Tibial nerve (tissue), 4 donors: ENCODE measurements at regions not wholly inside any gene's neighbourhood (a gene's known extent, or its start where the extent isn't known, plus 50 kb on each side); places are given as distances from the start of the nearest gene placed in this dataset.
"Not testable (repeated sequence)": the region's sequence is repeated elsewhere in the genome, so short reads cannot be mapped to it uniquely, and the experiment has no call there.

ENCODE experiments used
- DNase-seq, 2 donors: peaks; one replicate each; pipeline ENCODE4 v3.0.0-alpha.2; 2019; ENCODE audit warnings: low spot score in 2 of 2
- H3K27ac ChIP-seq, 4 donors: fragments of 200-600 bp; sonication (generic) in 3 of 4; one replicate each; pipeline ENCODE4 v1.5.1; 2017 to 2019; ENCODE audit warnings: mild to moderate bottlenecking in 1 of 4
- H3K27me3 ChIP-seq, 2 donors: fragments of 200-600 bp; sonication (generic) in 1 of 2; one replicate each; pipeline versions ENCODE4 v1.5.1 to v1.6.0; 2017 to 2019
- H3K36me3 ChIP-seq, 3 donors: fragments of 200-600 bp; sonication (generic); one replicate each; pipeline ENCODE4 v1.5.1; 2018 to 2019
- H3K4me1 ChIP-seq, 4 donors: fragments of 200-600 bp; sonication (generic) in 3 of 4; one replicate each; pipeline ENCODE4 v1.5.1; 2017 to 2019
- H3K4me3 ChIP-seq, 4 donors: fragments of 200-600 bp; sonication (generic) in 3 of 4; one replicate each; pipeline ENCODE4 v1.5.1; 2017 to 2019; ENCODE audit warnings: mild to moderate bottlenecking in 1 of 4, moderate library complexity in 1 of 4
- H3K9me3 ChIP-seq, 4 donors: fragments of 200-600 bp; sonication (generic) in 3 of 4; one replicate each; pipeline ENCODE4 v1.5.1; 2017 to 2019
- EP300 ChIP-seq, 2 donors: sonication (generic); formaldehyde crosslinking; IDR thresholded peaks; one replicate each; pipeline ENCODE4 v1.6.1; 2017; ENCODE audit warnings: antibody characterized with exemption in 2 of 2, mild to moderate bottlenecking in 1 of 2
- POLR2A ChIP-seq, 2 donors: fragments of 450-650 bp; IDR thresholded peaks; one replicate each; pipeline ENCODE4 v1.6.1; 2017; ENCODE audit warnings: antibody characterized with exemption in 2 of 2, mild to moderate bottlenecking in 2 of 2, moderate library complexity in 2 of 2
- WGBS, 2 donors: methylation state at CpG; one replicate each; pipeline ENCODE4 v1.1.5; 2018; 5-methylcytosine and 5-hydroxymethylcytosine counted together
- TF ChIP-seq, protein P1 (sequence below), 5 experiments: fragments of 200-600 bp in 3 of 5; fragments of 450-650 bp in 2 of 5; sonication (generic) in 3 of 5; IDR thresholded peaks; one replicate each; pipeline ENCODE4 v1.5.1; 2016 to 2019; ENCODE audit warnings: antibody characterized with exemption in 5 of 5, mild to moderate bottlenecking in 3 of 5, moderate library complexity in 2 of 5

GRCh38 chr16:34014841-34015820, 555.7 kb downstream of the TP53TG3F start:
- H3K9me3 ChIP-seq = peaks cover 0 to 27% (median 0%) of the 10 kb centered on the region in 4 donors
- DNase-seq, H3K27me3 ChIP-seq, H3K36me3 ChIP-seq, H3K4me1 ChIP-seq, H3K27ac ChIP-seq, H3K4me3 ChIP-seq: not testable (repeated sequence)
- 58 to 63% methylated on average over 59 to 83 of the region's 83 CpGs for WGBS, 2 donors

DNA sequence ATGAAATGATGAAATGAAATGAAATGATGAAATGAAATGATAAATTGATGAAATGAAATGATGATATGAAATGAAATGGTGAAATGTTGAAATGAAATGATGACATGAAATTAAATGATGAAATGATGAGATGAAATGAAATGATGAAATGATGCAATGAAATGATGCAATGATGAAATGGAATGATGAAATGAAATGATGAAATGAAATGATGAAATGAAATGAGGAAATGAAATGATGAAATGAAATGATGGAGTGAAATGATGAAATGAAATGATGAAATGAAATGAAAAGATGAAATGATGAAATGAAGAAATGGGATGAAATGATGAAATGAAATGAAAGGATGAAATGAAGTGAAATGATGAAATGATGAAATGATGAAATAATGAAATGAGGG, 558.9 kb downstream of the TP53TG3F start:
- not testable (repeated sequence) for H3K4me1 ChIP-seq, H3K4me3 ChIP-seq, DNase-seq, H3K27me3 ChIP-seq, H3K36me3 ChIP-seq, H3K27ac ChIP-seq
- peaks cover 0 to 27% (median 0%) of the 10 kb centered on the region in 4 donors for H3K9me3 ChIP-seq

DNA sequence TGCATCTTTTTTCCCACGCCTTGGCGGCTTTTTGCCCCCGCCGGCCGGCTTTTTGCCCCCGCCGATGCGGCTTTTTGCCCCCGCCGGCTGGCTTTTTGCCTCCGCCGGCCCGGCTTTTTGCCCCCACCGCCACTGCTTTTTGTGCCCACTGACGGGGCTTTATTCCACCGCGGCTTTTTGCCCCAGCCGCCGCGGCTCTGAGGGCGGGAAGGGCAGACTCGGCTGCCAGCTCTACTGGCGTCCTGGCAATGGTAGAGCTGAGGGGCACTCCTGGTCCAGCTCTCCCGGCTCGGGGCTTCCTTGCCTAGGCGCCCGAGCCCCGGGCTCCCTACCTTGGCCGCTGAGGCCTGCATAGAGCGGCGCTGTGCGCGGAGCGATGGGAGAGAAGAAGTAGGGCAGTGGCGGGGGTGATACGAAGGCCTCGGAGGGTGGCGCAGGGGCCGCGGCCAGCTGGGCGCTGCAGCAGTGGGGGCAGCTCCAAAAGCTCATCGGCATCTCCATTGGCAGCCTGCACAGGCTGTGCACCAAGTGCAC, 591.4 kb downstream of the TP53TG3F start:
- Histone ChIP-seq H3K4me1 (no peaks in the 10 kb centered on the region), H3K27ac (no peak overlapping the region), H3K27me3 (no peaks in the 10 kb centered on the region), H3K9me3 (peaks cover 0 to 29% (median 0%) of the 10 kb centered on the region in 4 donors), H3K4me3 (no peak overlapping the region), H3K36me3 (no peaks in the 10 kb centered on the region)
- 62 to 73% methylated on average over 42 of the region's 42 CpGs for whole genome bisulfite sequencing, 2 donors
- TF ChIP-seq EP300 (IDR thresholded peaks at IDR 0.05) (no peak), POLR2A (IDR thresholded peaks at IDR 0.05) (no peak)
- TF ChIP-seq, protein P1, sequence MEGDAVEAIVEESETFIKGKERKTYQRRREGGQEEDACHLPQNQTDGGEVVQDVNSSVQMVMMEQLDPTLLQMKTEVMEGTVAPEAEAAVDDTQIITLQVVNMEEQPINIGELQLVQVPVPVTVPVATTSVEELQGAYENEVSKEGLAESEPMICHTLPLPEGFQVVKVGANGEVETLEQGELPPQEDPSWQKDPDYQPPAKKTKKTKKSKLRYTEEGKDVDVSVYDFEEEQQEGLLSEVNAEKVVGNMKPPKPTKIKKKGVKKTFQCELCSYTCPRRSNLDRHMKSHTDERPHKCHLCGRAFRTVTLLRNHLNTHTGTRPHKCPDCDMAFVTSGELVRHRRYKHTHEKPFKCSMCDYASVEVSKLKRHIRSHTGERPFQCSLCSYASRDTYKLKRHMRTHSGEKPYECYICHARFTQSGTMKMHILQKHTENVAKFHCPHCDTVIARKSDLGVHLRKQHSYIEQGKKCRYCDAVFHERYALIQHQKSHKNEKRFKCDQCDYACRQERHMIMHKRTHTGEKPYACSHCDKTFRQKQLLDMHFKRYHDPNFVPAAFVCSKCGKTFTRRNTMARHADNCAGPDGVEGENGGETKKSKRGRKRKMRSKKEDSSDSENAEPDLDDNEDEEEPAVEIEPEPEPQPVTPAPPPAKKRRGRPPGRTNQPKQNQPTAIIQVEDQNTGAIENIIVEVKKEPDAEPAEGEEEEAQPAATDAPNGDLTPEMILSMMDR (IDR thresholded peaks at IDR 0.05) = no peak
- DNase-seq = no peak

DNA sequence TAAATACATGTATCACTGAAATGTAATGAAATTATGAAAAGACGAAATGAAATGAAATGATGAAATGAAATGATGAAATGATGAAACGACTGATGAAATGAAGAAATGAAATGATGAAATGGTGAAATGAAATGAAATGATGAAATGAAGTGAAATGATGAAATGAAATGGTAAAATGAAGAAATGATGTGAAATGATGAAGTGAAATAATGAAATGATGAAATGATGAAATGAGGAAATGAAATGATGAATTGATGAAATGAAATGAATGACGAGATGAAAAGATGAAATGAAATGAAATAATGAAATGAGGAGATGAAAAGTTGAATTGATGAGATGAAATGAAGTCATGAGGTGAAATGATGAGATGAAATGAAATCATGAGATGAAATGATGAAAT, 594.7 kb downstream of the TP53TG3F start:
- no peaks in the 10 kb centered on the region for H3K4me1 ChIP-seq
- no peak overlapping the region for H3K4me3 ChIP-seq
- H3K27me3 ChIP-seq = no peaks in the 10 kb centered on the region
- WGBS, 2 donors = 62 to 67% methylated on average over 3 of the region's 3 CpGs
- peaks cover 0 to 29% (median 0%) of the 10 kb centered on the region in 4 donors for H3K9me3 ChIP-seq
- TF ChIP-seq POLR2A (IDR thresholded peaks at IDR 0.05) (no peak), EP300 (IDR thresholded peaks at IDR 0.05) (no peak)
- TF ChIP-seq, protein P1 (IDR thresholded peaks at IDR 0.05) = no peak
- no peaks in the 10 kb centered on the region for H3K36me3 ChIP-seq
- H3K27ac ChIP-seq = no peak overlapping the region
- no peak for DNase-seq

- Histone ChIP-seq H3K36me3 (no peaks in the 10 kb centered on the region), H3K4me3 (no peak overlapping the region), H3K27ac (no peak overlapping the region), H3K9me3 (peaks cover 0 to 29% (median 0%) of the 10 kb centered on the region in 4 donors), H3K27me3 (no peaks in the 10 kb centered on the region), H3K4me1 (no peaks in the 10 kb centered on the region)
- no peak for DNase-seq
- TF ChIP-seq EP300 (IDR thresholded peaks at IDR 0.05) = no peak
- TF ChIP-seq POLR2A (IDR thresholded peaks at IDR 0.05) = no peak
- TF ChIP-seq, protein P1 (IDR thresholded peaks at IDR 0.05) = no peak
- 55 to 61% methylated on average over 4 of the region's 4 CpGs for WGBS, 2 donors
Observed at GRCh38 chr16:34054969-34055368, 595.6 kb downstream of the TP53TG3F start.

GRCh38 chr16:34062620-34063253, 603.3 kb downstream of the TP53TG3F start:
- H3K27me3 ChIP-seq, DNase-seq, H3K27ac ChIP-seq, H3K36me3 ChIP-seq, H3K4me3 ChIP-seq, H3K4me1 ChIP-seq: not testable (repeated sequence)
- WGBS, 2 donors = 51 to 62% methylated on average over 4 of the region's 4 CpGs
- peaks cover 0 to 40% (median 1%) of the 10 kb centered on the region in 4 donors for H3K9me3 ChIP-seq

DNA sequence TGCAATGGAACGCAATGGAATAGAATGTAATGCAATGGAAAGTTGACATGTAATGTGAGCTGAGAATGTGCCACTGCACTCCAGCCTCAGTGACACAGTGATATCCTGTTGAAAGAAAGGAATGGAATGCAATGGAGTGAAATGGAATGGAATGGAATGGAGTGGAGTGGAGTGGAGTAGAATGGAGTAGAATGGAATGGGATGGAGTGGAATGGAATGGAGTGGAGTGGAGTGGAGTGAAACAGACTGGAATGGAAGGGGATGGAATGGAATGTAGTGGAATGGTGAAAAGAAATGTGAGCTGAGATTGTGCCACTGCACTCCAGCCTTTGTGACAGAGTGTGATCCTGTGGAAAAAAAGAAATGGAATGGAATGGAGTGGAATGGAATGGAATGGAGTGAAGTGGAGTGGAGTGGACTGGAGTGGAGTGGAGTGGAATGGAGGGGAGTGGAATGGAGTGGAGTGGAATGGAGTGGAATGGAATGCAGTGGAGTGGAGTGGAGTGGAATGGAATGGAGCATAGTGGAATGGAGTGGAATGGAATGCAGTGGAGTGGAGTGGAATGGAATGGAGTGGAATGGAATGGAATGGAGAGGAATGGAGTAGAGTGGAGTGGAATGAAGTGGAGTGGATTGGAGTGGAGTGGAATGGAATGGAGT, 604.2 kb downstream of the TP53TG3F start:
- H3K4me3 ChIP-seq, DNase-seq, H3K27ac ChIP-seq, H3K36me3 ChIP-seq, H3K27me3 ChIP-seq, H3K4me1 ChIP-seq: not testable (repeated sequence)
- 49 to 51% methylated on average over 1 of the region's 1 CpG for WGBS, 2 donors
- peaks cover 0 to 45% (median 1%) of the 10 kb centered on the region in 4 donors for H3K9me3 ChIP-seq

DNA sequence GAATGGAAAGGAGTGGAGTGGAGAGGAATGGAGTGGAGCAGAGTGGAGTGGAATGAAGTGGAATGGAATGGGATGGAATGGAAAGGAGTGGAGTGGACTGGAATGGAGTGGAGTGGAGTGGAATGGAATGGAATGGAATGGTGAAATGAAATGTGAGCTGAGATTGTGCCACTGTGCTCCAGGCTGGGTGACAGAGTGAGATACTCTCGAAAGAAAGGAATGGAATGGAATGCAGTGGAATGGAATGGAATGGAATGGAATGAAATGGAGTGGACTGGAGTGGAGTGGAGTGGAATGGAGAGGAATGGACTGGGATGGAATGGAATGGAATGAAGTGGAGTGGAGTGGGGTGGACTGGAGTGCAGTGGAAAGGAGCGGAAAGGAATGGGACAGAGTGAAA, 605.2 kb downstream of the TP53TG3F start:
- not testable (repeated sequence) for H3K27me3 ChIP-seq, DNase-seq, H3K36me3 ChIP-seq, H3K27ac ChIP-seq, H3K4me1 ChIP-seq, H3K4me3 ChIP-seq
- 66 to 69% methylated on average over 2 of the region's 2 CpGs for WGBS, 2 donors
- peaks cover 0 to 55% (median 1%) of the 10 kb centered on the region in 4 donors for H3K9me3 ChIP-seq

DNA sequence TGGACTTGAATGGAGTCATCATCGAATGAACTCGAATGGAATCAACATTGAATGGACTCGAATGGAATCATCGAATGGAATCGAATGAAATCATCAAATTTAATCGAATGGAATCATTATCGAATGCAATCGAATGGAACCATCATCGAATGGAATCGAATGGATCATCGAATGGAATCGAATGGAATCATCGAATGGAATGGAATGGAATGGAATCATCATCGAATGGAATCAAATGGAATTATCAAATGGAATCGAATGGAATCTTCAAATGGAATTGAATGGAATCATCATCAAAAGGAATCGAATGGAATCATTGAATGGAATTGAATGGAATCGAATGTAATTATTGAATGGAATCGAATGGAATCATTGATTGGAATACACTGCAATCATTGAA, 610.3 kb downstream of the TP53TG3F start:
- not testable (repeated sequence) for H3K27ac ChIP-seq, H3K36me3 ChIP-seq, H3K4me3 ChIP-seq, DNase-seq, H3K4me1 ChIP-seq, H3K27me3 ChIP-seq
- WGBS, 2 donors = 86 to 88% methylated on average over 18 of the region's 18 CpGs
- H3K9me3 ChIP-seq = peaks cover 0 to 49% (median 0%) of the 10 kb centered on the region in 4 donors
